Adrenal gland (tissue), 5 donors: ENCODE measurements at regions not wholly inside any gene's neighbourhood (a gene's known extent, or its start where the extent isn't known, plus 50 kb on each side); places are given as distances from the start of the nearest gene placed in this dataset.

Experiments used
- CTCF ChIP-seq, 6 experiments: fragments of 450-650 bp in 4 of 6; fragments of 200-600 bp in 2 of 6; sonication (generic) in 1 of 6; IDR thresholded peaks; 1 replicate in 5 of 6; 2 replicates in 1 of 6; pipeline versions ENCODE4 v1.5.1 to v1.8.0; 2016 to 2021; ENCODE audit warnings: antibody characterized with exemption in 6 of 6, mild to moderate bottlenecking in 2 of 6, moderate library complexity in 1 of 6
- POLR2A ChIP-seq, 2 donors: fragments of 450-650 bp; IDR thresholded peaks; one replicate each; pipeline ENCODE4 v1.6.1; 2017; ENCODE audit warnings: antibody characterized with exemption in 2 of 2, mild to moderate bottlenecking in 2 of 2, moderate library complexity in 1 of 2
- donor health status: DM: no; HTN: no; CAD: no.

DNA sequence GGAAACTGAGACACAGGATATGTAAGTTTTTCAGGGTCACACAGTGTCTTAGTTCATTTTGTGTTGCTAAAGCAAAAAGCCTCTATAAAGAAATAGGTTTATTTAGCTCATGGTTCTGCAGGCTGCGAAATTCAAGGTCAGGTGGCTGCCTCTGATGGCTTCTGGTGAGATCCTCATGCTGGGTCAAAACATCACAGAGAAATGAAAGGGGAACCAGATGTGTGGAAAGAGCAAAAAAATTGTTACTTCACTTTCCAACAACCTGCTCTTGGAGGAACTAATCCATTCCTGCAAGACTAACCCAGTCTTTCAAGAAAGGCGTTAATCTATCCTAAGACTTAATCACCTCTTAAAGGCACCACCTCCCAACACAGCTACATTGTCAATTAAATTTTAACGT is 64.2 kb upstream of the UBL3 start:
- TF ChIP-seq CTCF (IDR thresholded peaks at IDR 0.05) = no peak
- TF ChIP-seq POLR2A (IDR thresholded peaks at IDR 0.05) = no peak
